Right lobe of liver (tissue), 4 donors: ENCODE measurements at regions not wholly inside any gene's neighbourhood (a gene's known extent, or its start where the extent isn't known, plus 50 kb on each side); places are given as distances from the start of the nearest gene placed in this dataset.

Source experiments
- POLR2A ChIP-seq: fragments of 450-650 bp; IDR thresholded peaks from one replicate; pipeline ENCODE4 v1.6.1; 2017; ENCODE audit warnings: antibody characterized with exemption, mild to moderate bottlenecking
- TF ChIP-seq, protein P1 (sequence below), 4 donors: fragments of 200-600 bp in 3 of 4; fragments of 450-650 bp in 1 of 4; IDR thresholded peaks; one replicate each; pipeline versions ENCODE4 v1.5.1 to v1.8.0; 2016 to 2022; ENCODE audit warnings: antibody characterized with exemption in 4 of 4, mild to moderate bottlenecking in 2 of 4
- donor health status: DM: no; HTN: no; CAD: no.
- donor health status: DM: no; HTN: no; CAD: no.
- donor health status: DM: no; HTN: yes; CAD: no.

DNA sequence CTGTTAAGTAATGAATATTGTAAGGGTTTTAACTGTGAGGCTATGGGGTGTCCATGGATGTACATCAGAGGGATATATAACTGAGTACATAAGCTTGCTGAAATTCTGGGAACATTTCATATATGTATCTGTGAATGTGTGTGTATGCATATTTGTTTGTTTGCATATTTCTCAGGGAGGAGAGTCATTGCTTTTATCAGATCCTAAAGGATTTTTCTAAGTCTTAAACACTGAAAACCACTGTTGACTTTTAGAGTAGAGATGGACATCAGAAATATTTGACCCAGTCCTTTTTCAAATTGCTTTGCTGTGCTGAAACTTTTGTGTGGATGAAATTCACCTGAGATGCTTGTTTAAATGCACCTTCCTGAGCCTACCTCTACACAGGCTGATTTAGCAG lies 410.6 kb downstream of the METTL15 start:
- TF ChIP-seq, protein P1, sequence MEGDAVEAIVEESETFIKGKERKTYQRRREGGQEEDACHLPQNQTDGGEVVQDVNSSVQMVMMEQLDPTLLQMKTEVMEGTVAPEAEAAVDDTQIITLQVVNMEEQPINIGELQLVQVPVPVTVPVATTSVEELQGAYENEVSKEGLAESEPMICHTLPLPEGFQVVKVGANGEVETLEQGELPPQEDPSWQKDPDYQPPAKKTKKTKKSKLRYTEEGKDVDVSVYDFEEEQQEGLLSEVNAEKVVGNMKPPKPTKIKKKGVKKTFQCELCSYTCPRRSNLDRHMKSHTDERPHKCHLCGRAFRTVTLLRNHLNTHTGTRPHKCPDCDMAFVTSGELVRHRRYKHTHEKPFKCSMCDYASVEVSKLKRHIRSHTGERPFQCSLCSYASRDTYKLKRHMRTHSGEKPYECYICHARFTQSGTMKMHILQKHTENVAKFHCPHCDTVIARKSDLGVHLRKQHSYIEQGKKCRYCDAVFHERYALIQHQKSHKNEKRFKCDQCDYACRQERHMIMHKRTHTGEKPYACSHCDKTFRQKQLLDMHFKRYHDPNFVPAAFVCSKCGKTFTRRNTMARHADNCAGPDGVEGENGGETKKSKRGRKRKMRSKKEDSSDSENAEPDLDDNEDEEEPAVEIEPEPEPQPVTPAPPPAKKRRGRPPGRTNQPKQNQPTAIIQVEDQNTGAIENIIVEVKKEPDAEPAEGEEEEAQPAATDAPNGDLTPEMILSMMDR (IDR thresholded peaks at IDR 0.05), result no peak
- TF ChIP-seq POLR2A, result no peak
